ENCODE measurements at regions not wholly inside any gene's neighbourhood (a gene's known extent, or its start where the extent isn't known, plus 50 kb on each side); places are given as distances from the start of the nearest gene placed in this dataset.

DNA sequence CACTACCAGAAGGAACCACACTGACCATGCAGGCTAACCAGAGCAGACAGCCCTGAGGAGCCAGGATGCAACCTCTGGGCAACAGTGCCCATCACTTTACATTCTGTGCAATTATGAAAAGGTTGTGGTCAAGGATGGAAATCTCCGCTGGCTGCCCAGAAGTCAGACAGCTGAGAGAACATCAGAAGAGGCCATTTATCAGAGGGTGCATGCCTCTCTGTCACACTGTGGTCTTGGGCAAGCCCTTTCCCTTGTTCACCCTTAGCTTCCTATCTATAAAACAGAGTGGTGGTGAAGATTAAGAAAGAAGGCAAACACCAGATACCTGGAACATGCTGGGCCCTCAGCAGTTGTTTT lies 120.7 kb upstream of the GDF10 start:
- no peaks in the 10 kb centered on the region for H3K79me2 ChIP-seq (ENCODE audit: control insufficient read depth, insufficient read depth, low read length)
- no peaks in the 10 kb centered on the region for H3K27me3 ChIP-seq (ENCODE audit: insufficient read depth, low read length, poor library complexity)
- no peaks in the 10 kb centered on the region for H3K79me1 ChIP-seq (ENCODE audit: low read length)
- no peak overlapping the region for H3K27ac ChIP-seq (ENCODE audit: low read depth, low read length)
- H4K8ac ChIP-seq (ENCODE audit: low read depth, low read length) = no peak overlapping the region
- H3K4me1 ChIP-seq (ENCODE audit: control insufficient read depth, low read depth, low read length) = peaks cover 2% of the 10 kb centered on the region
- H2BK120ac ChIP-seq (ENCODE audit: low read depth, low read length) = no peak overlapping the region
- H2BK15ac ChIP-seq (replicated peaks; ENCODE audit: low read depth) = no peak overlapping the region
- H3K4me3 ChIP-seq (ENCODE audit: low read length) = no peak overlapping the region
- H3K4ac ChIP-seq (ENCODE audit: low read depth, low read length) = no peak overlapping the region
- H2BK5ac ChIP-seq (ENCODE audit: low read length) = no peak overlapping the region
- no peak overlapping the region for H2AK5ac ChIP-seq (ENCODE audit: low read length)
- no peak for DNase-seq
- H3K18ac ChIP-seq (ENCODE audit: low read length) = no peak overlapping the region
- H3K9ac ChIP-seq (ENCODE audit: low read length) = no peak overlapping the region
- H4K5ac ChIP-seq (ENCODE audit: low read length) = no peak overlapping the region
- no peak overlapping the region for H3K56ac ChIP-seq (ENCODE audit: low read length)
- no CpG with 5 or more reads among the region's 1 CpG for WGBS (ENCODE audit: extremely low coverage, insufficient coverage, low lambda C conversion rate)
- no peaks in the 10 kb centered on the region for H3K36me3 ChIP-seq (ENCODE audit: control insufficient read depth, insufficient read depth, low read length)
- H3K4me2 ChIP-seq (ENCODE audit: low read length) = no peak overlapping the region
- H3K23ac ChIP-seq (ENCODE audit: low read length) = no peak overlapping the region

DNA sequence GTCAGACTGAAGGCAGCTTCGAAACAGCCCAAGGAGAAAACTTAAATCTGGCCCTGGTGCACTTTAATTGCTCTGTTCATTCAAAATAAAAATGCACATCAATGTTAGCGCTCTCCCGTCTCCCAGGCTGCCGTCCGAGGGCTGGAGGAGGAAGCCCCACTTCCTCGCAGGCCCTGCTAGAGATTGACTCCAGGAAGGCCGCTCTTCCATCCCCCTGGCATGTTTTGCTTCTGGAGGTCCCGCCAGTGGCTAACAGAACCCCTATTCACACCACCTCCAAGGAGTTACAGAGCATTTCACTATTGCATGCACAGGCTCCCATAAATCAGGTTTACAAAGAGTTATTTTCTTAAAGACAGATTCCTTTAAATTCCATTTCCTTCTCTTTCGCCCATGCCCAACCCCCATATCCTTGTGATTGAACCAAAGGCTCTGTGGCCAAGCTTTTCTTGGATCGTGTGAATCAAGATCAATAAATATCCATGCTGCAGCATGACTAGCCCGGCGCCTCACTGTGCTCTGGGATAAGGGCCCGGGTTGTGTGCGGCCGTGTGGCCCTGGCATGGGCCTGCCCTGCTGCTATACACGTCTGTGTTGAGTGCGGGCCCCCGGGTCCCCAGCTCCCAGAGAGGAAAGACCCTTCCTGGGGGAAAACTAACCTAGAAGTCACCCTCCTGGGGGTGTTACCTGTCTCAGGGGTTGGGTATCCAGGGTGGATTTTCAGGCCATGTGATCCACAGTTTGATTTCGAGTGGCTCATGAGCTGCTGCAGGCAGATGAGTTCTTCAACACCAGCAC lies 118.7 kb upstream of the GDF10 start:
- DNase-seq = no peak

DNA sequence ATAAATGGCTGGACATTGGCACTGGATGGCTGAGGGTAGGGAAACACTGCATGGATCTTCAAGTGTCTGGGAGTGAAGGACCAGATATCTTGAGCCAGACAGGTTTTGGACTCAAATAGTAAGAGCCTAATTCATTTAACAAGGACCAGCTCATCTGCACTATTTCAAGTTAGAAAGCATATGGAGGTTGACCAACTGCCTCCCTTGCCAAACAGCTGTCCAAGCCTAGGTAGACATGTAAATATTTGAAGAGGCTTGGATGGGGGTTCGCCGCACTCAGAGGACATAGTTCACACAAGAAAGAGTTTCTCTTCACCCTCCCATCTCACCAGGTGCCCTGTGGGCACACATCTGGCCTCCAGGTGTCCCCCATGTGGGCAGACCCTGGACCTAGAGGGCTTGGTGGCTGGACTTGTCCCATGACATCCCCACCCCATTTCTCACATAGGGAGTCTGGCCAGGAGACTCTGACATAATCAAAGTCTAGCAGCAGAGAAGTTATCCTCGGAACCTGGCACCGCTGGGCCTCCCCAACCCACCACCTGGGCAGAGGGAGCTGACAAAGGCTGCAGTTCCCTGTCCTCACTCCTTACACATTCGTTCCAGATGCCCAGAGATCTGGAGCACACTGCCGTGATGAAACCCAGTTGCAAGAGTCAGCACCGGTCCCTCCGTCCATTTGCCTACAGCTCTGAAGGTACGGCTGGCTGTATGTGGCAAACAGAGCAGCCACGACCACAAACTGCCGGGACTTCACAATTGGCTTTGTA lies 116.9 kb upstream of the GDF10 start:
- Histone ChIP-seq H3K4ac (ENCODE audit: low read depth, low read length) (no peak overlapping the region), H3K27ac (ENCODE audit: low read depth, low read length) (no peak overlapping the region), H3K56ac (ENCODE audit: low read length) (no peak overlapping the region), H3K4me3 (ENCODE audit: low read length) (no peak overlapping the region), H2BK15ac (replicated peaks; ENCODE audit: low read depth) (no peak overlapping the region), H3K4me1 (ENCODE audit: control insufficient read depth, low read depth, low read length) (no peaks in the 10 kb centered on the region), H3K79me2 (ENCODE audit: control insufficient read depth, insufficient read depth, low read length) (no peaks in the 10 kb centered on the region), H3K23ac (ENCODE audit: low read length) (no peak overlapping the region), H3K4me2 (ENCODE audit: low read length) (no peak overlapping the region), H3K79me1 (ENCODE audit: low read length) (no peaks in the 10 kb centered on the region), H3K27me3 (ENCODE audit: insufficient read depth, low read length, poor library complexity) (no peaks in the 10 kb centered on the region), H3K9ac (ENCODE audit: low read length) (no peak overlapping the region), H3K18ac (ENCODE audit: low read length) (no peak overlapping the region), H3K36me3 (ENCODE audit: control insufficient read depth, insufficient read depth, low read length) (no peaks in the 10 kb centered on the region), H2AK5ac (ENCODE audit: low read length) (no peak overlapping the region), H4K8ac (ENCODE audit: low read depth, low read length) (no peak overlapping the region), H4K5ac (ENCODE audit: low read length) (no peak overlapping the region), H2BK120ac (ENCODE audit: low read depth, low read length) (no peak overlapping the region), H2BK5ac (ENCODE audit: low read length) (no peak overlapping the region)
- no peak for DNase-seq
- WGBS (ENCODE audit: extremely low coverage, insufficient coverage, low lambda C conversion rate) = no CpG with 5 or more reads among the region's 11 CpGs

More for the DNA sequence above, 118.7 kb upstream of the GDF10 start:
- H4K5ac ChIP-seq (ENCODE audit: low read length) = no peak overlapping the region
- H2BK15ac ChIP-seq (replicated peaks; ENCODE audit: low read depth) = no peak overlapping the region
- H2BK120ac ChIP-seq (ENCODE audit: low read depth, low read length) = no peak overlapping the region
- H3K23ac ChIP-seq (ENCODE audit: low read length) = no peak overlapping the region
- H3K56ac ChIP-seq (ENCODE audit: low read length) = no peak overlapping the region
- H3K27me3 ChIP-seq (ENCODE audit: insufficient read depth, low read length, poor library complexity) = no peaks in the 10 kb centered on the region
- H2BK5ac ChIP-seq (ENCODE audit: low read length) = no peak overlapping the region
- no peak overlapping the region for H3K4ac ChIP-seq (ENCODE audit: low read depth, low read length)
- H2AK5ac ChIP-seq (ENCODE audit: low read length) = no peak overlapping the region
- H3K9ac ChIP-seq (ENCODE audit: low read length) = no peak overlapping the region
- no peak overlapping the region for H3K27ac ChIP-seq (ENCODE audit: low read depth, low read length)
- no peak overlapping the region for H3K18ac ChIP-seq (ENCODE audit: low read length)
- H4K8ac ChIP-seq (ENCODE audit: low read depth, low read length) = no peak overlapping the region
- no peaks in the 10 kb centered on the region for H3K4me1 ChIP-seq (ENCODE audit: control insufficient read depth, low read depth, low read length)
- no peaks in the 10 kb centered on the region for H3K79me1 ChIP-seq (ENCODE audit: low read length)
- no peak overlapping the region for H3K4me3 ChIP-seq (ENCODE audit: low read length)
- H3K79me2 ChIP-seq (ENCODE audit: control insufficient read depth, insufficient read depth, low read length) = no peaks in the 10 kb centered on the region
- no CpG with 5 or more reads among the region's 19 CpGs for WGBS (ENCODE audit: extremely low coverage, insufficient coverage, low lambda C conversion rate)
- no peaks in the 10 kb centered on the region for H3K36me3 ChIP-seq (ENCODE audit: control insufficient read depth, insufficient read depth, low read length)
- H3K4me2 ChIP-seq (ENCODE audit: low read length) = no peak overlapping the region

- Histone ChIP-seq H2BK15ac (replicated peaks; ENCODE audit: low read depth) (no peak overlapping the region), H3K23ac (ENCODE audit: low read length) (no peak overlapping the region), H3K79me2 (ENCODE audit: control insufficient read depth, insufficient read depth, low read length) (no peaks in the 10 kb centered on the region), H4K5ac (ENCODE audit: low read length) (no peak overlapping the region), H3K27ac (ENCODE audit: low read depth, low read length) (no peak overlapping the region), H3K4me3 (ENCODE audit: low read length) (no peak overlapping the region), H3K27me3 (ENCODE audit: insufficient read depth, low read length, poor library complexity) (no peaks in the 10 kb centered on the region), H3K4me1 (ENCODE audit: control insufficient read depth, low read depth, low read length) (no peaks in the 10 kb centered on the region), H3K36me3 (ENCODE audit: control insufficient read depth, insufficient read depth, low read length) (no peaks in the 10 kb centered on the region), H4K8ac (ENCODE audit: low read depth, low read length) (no peak overlapping the region), H2BK5ac (ENCODE audit: low read length) (no peak overlapping the region), H3K18ac (ENCODE audit: low read length) (no peak overlapping the region), H3K9ac (ENCODE audit: low read length) (no peak overlapping the region), H3K4ac (ENCODE audit: low read depth, low read length) (no peak overlapping the region), H2AK5ac (ENCODE audit: low read length) (no peak overlapping the region), H3K56ac (ENCODE audit: low read length) (no peak overlapping the region), H3K4me2 (ENCODE audit: low read length) (no peak overlapping the region), H3K79me1 (ENCODE audit: low read length) (no peaks in the 10 kb centered on the region), H2BK120ac (ENCODE audit: low read depth, low read length) (no peak overlapping the region)
- WGBS (ENCODE audit: extremely low coverage, insufficient coverage, low lambda C conversion rate) = no CpG with 5 or more reads among the region's 4 CpGs
- DNase-seq = no peak
These were observed 116.3 kb upstream of the GDF10 start for GRCh38 chr10:47183704-47184041.

DNA sequence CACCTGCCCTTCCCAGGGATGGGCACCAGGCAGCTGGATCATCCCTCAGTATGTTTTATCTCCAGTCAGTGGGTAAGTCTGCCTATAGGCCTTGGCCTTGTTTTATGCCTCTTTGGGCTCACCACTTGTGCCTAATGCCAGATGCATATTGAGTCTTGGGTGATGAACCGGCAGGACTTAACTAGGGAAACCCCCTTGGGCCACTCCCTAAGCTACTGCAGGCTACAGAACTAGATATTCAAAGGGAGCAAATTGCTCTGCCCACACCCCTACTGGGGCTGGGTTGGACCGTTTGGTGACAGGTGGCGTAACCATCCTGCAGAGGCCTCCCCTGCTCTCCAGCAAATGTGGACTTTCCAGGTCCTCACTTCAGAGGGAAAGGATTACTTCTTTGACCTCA lies 115.7 kb upstream of the GDF10 start:
- no CpG with 5 or more reads among the region's 3 CpGs for WGBS (ENCODE audit: extremely low coverage, insufficient coverage, low lambda C conversion rate)

More for the DNA sequence above, 115.7 kb upstream of the GDF10 start:
- Histone ChIP-seq H3K9ac (ENCODE audit: low read length) (no peak overlapping the region), H2BK5ac (ENCODE audit: low read length) (no peak overlapping the region), H3K4me2 (ENCODE audit: low read length) (no peak overlapping the region), H3K79me2 (ENCODE audit: control insufficient read depth, insufficient read depth, low read length) (no peaks in the 10 kb centered on the region), H3K56ac (ENCODE audit: low read length) (no peak overlapping the region), H2BK15ac (replicated peaks; ENCODE audit: low read depth) (no peak overlapping the region), H3K4me1 (ENCODE audit: control insufficient read depth, low read depth, low read length) (no peaks in the 10 kb centered on the region), H2AK5ac (ENCODE audit: low read length) (no peak overlapping the region), H3K79me1 (ENCODE audit: low read length) (no peaks in the 10 kb centered on the region), H3K18ac (ENCODE audit: low read length) (no peak overlapping the region), H4K5ac (ENCODE audit: low read length) (no peak overlapping the region), H3K4me3 (ENCODE audit: low read length) (no peak overlapping the region), H4K8ac (ENCODE audit: low read depth, low read length) (no peak overlapping the region), H2BK120ac (ENCODE audit: low read depth, low read length) (no peak overlapping the region), H3K23ac (ENCODE audit: low read length) (no peak overlapping the region), H3K27me3 (ENCODE audit: insufficient read depth, low read length, poor library complexity) (no peaks in the 10 kb centered on the region), H3K27ac (ENCODE audit: low read depth, low read length) (no peak overlapping the region), H3K4ac (ENCODE audit: low read depth, low read length) (no peak overlapping the region), H3K36me3 (ENCODE audit: control insufficient read depth, insufficient read depth, low read length) (no peaks in the 10 kb centered on the region)
- DNase-seq = no peak
